Fibroblast of peridontal ligament (primary cell): ENCODE measurements at regions not wholly inside any gene's neighbourhood (a gene's known extent, or its start where the extent isn't known, plus 50 kb on each side); places are given as distances from the start of the nearest gene placed in this dataset.

ENCODE experiments used
- DNase-seq: peaks from one replicate; pipeline ENCODE4 v3.0.0-alpha.2; 2010; ENCODE audit errors: extremely low read depth

DNA sequence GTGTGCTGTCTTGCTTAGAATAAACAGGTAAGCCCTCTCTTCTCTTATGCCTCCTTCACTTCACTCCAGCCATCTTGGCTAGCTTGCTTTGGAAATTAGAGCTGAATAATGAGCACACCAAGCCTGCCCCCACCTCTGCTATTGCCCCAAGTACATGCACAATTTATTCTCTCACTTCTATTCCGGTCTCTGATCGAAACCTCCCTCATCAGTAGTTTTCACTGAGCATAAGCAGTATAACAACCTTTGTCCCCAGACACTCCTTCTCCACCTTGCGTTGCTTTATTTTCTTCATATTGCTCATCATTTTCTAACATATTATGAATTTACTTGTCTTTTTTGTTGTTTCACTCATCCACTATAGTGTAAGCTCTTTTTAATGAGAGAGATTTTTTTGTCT lies 253.4 kb downstream of the GXYLT1 start:
- DNase-seq = no peak

DNA sequence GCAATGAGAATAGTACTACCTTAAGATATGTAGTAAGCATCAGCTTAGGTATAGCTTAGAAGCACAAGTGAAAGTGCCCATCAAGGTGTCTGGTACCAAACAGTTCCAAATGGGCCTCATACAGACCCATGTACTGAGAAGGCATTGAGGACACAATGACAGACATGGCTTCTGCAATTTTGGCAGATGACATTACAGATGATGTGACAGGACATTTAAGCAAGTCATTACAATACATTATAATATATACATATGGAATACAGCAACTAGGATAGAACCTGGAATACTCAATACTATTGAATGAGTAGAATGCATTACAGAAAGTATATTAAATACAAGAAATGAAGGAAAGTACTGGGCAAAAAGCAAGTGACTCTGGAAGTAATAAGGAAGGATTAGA lies 256.4 kb downstream of the GXYLT1 start:
- no peak for DNase-seq

DNA sequence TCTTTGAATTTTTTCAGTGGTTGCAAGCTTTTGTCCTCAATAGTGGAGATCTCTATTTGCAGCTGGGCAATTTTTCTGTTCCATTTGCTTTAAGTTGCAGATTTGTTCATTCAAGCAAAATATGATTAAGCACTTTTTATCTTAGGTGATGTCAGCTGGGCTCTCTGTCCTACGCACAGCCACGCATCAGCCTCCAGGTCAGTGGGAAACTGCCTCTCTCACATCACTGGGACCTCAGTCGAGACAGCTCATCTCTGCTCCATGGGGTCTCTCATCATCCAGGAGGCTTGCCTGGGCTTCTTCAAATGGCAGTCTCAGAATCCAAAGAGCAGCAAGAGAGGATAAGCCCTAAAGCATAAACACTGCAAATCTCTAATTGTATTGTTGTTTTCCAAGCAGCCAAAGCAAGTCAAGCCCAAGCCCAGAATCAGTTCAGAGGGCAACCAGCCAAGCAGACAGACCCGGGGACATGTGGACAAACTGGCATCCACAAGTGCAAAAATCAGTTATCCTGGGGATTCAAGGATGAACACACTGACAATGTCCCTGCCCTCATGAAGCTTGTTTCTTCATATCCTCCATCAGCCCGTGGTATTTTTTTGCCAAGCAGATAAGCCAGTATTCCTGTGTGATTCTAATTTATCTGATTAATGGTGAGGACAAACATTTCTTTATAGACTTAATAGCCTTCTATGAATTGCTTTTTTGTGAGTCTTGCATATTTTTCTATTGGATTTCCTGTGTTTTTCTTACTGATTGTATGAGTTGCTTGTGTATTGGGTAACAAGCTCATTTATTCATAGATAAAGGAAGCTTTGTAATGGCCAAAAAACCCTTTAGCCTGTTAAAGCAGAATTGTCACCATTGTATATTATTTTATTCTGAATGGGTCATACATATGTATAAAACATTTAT lies 262.5 kb downstream of the GXYLT1 start:
- no peak for DNase-seq

DNA sequence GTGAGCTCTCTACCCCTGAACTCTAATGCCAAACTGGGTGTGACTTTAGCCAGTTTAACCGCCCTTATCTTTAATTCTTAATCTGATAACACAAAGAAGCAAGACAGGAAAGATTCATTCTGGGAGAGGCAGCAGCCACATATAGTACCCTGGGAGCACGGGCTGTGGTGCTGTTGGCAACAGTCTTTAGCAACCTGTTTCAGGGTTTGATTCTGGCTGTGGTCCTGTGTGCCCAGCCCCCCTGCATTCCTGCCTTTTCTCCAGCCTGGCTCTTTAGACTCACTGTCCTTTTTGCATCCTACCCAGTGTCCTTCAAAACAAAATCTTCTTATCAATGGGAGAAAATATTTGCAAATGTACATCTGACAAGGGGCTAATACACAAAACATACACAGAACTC lies 275.2 kb downstream of the GXYLT1 start:
- no peak for DNase-seq

DNA sequence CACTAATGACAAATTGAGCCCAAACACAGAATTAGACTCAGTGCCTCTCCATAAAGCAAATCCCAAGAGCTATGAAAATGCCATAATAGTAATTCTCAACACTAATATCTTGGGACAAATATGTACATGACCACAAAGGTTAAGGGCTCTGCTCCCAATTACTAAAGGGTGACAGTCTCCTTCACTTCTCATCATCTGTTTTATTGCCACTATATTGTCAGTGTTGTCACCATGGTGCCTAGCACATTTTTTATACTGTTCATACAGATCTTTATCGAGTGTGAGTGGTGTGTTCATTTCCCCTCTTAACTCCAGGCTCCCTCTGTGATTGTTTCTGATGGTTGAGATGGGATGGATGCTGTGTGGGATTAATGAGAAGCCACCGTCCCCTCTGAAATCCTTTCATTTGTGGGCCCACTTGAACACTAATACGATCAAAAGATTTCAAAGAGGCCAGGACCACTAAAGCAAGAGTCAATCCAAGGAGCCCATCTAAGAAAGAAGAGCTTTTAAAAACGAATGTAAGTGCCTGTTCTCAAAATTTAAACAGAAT lies 277.7 kb downstream of the GXYLT1 start:
- DNase-seq = no peak

DNA sequence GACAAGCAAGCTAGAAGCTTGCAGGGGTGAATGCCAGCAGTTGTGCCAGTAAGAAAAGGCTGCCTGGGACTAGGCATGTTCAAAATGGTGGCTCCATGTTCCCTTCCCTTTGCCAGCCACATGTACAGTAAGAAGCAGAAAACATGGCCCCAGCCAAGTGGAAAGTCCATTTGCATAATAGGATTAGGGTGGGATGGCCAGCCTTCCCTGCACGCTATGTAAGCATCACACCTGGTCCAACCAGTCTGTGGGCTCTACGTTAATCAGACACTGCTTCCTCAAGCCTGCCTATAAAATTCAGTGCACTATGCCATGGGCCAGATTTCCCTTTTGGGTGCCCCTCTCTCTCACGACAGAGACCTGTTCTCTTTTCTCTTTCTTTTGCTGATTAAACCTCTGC lies 288.4 kb downstream of the GXYLT1 start:
- DNase-seq = no peak

DNA sequence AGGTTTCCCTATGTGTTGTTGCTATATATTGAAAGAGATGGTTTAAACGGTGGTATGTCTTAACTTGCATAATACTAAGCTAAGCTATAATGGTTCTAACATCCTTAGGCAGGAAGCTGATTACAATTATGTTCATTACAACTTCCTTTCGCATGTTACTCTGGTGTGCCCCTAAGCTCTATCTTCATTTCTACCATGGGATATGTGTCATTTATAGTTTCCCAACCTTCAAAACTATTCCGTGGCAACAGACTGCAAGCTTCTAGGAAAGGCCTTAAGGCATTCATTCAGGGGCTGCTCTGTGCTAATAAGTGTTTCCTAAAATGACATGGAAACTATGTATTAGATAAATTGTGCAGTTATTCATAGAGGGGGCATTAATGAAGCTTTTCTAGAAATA lies 294.6 kb downstream of the GXYLT1 start:
- DNase-seq = no peak

DNA sequence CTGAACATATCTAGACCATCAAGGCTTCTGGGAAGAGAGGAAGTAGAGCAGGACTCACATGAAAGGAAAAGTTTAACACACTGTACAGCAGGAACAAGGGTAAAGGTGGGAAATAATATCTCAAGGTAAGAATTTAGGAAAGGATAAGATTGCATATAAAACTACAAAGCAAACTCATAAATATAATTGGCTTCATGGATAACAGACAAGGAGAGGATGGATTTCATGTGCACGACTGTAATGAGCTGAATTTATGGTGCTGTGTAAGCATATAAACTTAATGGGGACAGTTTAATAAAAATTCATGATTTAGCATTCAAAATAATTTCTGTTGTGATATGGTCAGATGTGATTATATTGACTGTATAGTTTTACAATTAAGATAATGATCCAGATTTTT lies 298.0 kb downstream of the GXYLT1 start:
- no peak for DNase-seq

DNA sequence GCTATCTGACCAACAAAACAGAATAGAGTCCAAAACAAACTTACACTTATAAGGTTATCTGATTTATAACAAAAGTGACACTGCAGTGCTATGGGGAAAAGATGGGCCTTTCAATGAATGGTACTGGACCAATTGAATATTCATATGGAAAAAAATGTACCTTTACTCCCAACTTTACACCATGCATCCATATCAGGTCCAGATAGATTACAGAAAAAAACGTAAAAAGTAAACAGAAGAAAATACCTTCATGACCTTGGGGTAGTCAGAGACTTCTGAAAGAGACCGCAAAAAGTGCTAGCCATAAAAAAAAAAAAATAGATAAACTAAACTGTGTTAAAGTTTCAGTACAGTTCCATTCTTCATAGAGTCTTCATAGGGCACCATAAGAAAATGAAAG lies 308.3 kb downstream of the GXYLT1 start:
- no peak for DNase-seq

DNA sequence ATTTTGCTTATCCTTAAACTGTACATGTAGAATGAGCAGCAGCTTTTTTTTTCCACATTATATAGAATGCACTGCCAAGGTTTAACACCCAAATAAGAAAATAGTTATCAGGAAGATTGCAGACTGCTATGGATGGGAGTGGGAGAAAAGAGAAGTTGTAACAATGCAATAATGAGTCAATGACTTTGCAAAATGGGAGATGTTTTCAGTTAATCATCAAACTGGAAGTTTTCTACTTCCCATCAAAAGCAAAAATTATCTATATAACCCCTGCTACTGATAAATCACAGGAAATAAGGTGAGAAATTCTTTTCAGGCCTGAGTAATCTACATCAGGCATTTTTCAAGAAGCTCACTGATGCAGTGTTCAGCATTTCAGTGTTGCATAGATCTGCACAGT lies 309.1 kb downstream of the GXYLT1 start:
- DNase-seq = no peak

DNA sequence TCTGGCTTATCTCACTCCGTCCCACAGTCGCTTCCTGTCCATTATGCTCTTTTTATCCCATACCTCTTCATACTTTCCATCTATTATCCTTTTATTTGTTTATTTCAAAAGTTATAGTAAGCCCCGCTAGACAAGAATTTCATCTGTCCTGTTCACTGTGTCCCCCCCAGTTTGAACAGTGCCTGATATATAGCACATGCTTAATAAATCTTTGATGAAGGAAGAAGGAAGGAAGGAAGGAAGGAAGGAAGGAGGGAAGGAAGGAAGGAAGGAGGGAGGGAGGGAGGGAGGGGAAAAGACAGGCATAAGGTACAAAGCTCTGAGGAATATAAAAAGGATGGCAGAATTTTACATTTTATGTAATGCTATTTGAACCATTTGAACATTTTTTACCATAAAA lies 324.7 kb downstream of the GXYLT1 start:
- DNase-seq = no peak

DNA sequence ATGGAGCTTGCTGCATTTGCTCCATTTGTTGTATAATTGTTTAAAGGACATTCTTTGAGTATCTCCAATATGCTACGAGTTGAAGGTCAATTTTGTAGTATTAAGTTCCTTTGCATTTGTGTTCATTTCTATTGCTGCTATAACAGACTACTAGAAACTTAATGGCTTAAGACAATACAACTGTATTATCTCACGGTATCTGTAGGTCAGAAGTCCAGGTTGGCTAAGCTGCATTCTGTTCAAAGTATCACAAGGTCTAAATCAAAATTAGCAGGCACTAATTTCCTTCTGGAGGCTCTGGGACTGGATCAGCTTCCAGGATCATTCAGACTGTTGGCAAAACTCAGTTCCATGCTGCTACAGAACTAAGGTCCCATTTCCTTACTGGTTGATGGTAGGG lies 340.6 kb downstream of the GXYLT1 start:
- no peak for DNase-seq

DNA sequence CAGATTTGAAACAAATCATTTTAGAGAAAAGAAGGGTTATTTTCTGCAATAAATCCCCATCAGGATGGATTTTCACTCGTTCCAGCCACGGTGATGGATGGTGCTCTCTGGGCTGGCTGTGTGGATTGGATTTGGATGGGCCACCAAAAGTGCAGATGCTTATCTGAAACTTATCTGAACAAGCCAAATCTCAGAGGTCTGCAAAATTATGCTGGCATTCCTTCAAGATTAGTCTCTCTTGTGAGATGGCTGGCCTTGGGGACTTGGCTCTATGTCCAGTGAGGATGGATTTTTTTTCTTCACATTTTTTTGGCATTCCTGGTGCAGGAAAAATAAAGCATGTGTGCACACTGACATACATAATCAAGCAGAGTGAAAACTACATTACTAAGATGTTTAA lies 341.9 kb downstream of the GXYLT1 start:
- DNase-seq = no peak

DNA sequence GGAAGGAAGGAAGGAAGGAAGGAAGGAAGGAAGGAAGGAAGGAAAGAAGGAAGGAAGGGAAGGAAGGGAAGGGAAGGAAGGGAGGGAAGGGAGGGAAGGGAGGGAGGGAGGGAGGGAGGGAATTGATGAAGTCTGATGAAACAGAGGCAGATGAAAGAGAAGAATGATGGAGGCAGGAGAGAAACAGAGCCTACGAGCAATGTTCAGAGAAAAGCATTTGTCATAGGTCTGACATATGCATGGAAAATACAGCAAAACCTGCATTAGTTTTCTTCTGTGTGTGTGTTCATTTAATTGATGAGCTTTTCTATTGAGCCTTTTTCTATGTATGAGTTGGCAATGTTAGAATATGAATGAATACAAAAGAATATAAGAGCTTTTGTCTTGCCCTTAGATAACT lies 343.4 kb downstream of the GXYLT1 start:
- no peak for DNase-seq

DNA sequence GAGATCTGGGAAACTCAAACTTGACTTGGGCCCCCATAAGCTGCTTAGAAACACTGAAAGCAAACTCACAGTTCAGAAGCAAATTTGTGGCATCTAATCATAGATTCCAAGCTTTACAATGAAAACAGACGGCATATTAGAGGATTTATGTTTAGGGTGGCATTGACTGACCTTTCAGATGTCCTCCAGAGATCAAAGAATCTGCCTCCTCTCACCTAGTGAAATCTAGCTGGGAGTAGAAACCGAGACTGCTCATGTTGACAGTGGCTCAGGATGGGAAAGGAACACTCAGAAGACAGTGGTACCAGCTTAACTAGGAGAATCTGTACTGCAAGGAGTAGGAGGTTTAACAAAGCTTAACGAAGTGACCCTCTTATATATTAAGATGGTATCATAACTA lies 345.0 kb downstream of the GXYLT1 start:
- no peak for DNase-seq

DNA sequence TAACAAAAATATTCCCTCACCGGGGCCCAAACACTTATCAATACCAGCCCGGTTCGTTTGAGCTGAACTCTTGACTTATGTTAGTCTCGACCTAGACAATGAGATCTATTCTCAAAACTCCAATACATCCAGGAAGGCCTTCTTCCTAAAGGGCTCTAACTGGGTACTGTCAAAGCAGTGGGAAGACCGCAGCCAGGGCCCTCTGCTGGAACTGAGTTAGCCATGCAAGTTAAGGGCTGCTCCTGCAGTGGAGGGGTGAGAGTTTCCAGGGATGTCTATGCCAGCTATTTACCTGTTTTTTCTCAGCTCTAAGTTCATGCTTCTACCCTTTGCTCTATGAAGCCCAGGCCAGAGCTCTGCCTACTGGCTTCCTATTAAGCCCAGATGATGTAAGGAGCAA lies 348.8 kb downstream of the GXYLT1 start:
- no peak for DNase-seq

DNA sequence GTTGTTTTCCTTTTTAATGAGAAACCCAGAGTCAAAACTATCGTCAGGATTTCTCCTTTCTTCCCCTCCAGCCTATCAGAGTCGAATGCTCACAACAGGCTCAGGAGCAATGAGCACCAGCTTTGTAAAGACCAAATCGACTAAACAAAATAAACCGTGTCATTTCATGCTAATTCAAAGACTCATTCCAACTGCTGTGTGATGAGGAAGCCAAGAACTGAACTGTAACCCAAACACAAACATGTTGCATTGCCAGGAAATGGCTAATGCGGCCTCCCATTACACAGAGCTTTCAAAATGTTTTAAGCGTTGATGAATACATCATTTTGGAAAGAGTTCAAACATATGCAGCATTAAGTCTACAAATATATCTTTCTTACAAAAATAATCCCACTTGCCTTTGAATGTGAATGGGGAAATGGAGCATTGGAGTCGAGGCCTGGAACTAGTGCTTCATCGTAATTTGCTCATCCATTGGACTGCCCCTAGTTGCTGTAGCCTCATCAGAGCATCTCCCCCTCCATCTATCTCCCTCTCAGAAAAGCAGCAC lies 349.5 kb downstream of the GXYLT1 start:
- no peak for DNase-seq

DNA sequence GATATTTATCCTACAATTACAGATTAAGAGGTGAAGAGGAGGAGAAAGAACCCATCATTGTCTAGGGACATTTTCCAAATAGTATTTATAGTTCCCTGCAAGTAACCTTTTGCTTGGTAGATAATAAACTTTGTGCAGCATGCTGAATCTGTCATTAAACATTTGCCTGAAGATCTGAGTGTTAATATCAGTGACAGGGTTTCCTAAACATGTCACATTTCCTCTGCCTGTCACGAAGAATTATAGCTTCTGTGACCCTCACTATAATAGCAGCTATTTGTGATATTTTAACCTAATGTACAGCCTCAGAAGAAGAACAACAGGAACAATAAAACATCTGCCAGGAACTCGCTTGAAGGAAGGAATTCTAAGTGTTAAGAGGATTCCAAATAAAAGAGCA lies 350.3 kb downstream of the GXYLT1 start:
- no peak for DNase-seq

DNA sequence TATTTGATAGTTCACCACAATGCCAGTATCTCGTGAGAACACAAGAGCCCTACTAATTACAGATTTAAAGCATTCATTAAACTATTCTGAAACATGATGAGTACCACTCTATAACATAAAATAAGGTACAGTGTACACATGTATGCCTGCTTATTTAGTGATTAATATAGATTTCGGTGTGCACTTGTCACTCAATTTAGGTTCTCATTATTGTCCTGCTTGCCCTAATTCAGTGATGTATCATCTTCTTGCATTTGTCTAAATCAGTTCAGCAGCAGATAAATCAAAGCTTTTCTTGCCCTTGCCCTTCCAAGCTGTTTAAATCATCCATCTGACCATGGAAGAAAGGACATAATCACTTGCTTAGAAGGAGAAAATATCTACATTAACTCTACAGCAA lies 359.7 kb downstream of the GXYLT1 start:
- no peak for DNase-seq

DNA sequence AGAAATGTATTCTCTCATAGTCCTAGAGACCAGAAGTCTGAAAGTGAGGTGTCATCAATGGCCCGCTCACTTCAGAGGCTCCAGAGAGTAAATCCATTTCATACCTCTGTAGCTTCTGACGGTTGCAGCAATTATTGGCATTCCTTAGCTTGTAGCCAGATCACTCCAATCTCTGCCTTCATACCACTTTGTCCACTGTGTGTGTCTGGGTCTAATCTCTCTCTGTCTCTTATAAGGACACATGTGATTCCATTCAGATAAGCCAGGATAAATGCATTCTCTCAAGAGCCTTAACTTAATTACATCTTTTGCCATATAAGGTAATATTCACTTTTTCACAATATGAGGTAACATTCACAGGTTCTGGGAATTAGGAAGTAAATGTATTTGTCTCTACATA lies 365.7 kb downstream of the GXYLT1 start:
- no peak for DNase-seq

DNA sequence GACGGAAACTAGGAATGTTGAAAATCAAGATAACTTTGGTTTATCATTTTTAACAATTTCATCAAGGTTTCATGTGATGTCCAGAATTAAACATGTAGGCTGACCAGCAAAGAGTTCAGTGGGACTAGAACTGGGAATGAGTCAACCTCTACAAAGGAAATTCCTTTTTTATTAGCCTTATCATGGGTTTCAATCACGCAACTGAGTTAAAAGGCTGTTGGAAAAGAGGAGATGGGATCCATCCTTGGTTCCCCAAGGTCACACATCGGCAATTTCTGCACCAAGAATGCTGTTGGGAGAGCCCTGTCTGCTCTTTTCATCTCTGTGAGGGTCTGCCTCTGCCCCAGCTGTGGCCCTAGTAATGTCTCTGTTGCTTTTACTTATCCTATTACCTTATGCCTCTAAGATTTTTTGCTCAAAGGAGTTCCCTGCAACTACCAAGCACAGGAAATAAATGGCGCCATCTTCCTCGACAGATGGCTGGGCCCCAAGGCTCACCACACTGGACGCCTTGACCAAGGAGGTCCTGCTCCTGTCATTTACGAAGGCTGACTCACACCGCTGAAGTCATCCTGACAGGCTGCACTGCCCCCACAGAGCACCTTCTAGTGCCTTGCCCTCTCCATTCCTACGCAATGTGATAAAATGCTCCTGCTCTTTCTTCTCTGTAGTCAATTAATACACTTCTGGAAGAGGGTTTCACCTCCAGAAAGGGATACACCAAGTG lies 367.4 kb downstream of the GXYLT1 start:
- no peak for DNase-seq

DNA sequence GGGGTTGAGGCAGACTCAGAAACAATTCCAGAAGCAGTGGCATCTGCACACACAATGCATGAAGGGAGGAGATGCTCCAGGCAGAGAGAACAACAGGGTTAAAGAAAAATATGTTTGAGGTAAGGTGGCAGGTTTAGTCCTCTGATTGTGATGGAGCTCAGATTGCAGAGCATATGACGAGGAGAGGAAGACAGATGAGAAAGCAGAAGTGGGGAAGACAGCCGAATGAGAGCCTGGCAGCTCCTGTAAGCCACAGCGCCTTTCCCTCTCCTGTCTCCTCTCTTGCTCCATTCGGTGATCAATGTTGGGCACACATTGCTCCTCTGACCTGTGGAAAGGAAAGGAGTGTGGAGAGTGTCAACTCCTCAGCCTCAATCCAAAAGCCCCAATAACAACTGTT lies 372.2 kb downstream of the GXYLT1 start:
- DNase-seq = no peak

DNA sequence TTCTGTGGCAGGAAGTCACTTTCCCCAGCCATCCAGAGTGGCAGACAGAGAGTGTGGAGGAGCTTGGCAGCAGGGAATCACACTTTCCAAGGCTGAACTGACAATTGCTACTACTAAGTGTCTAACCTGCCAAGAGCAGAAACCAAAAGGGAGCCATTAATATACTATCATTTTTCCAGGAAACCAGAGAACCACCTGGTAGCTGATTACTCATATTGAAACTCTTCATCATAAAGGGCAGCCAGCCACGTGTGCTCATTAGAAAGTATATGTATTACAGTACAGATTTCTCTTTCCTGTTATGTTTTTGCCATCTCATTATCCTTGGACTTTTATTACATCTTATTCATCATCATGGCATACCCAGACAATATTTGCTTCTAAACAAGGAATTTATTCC lies 374.9 kb downstream of the GXYLT1 start:
- DNase-seq = no peak
